IPS-18a (cell line): ENCODE measurements at regions not wholly inside any gene's neighbourhood (a gene's known extent, or its start where the extent isn't known, plus 50 kb on each side); places are given as distances from the start of the nearest gene placed in this dataset.

Source experiments
- H3K27ac ChIP-seq: one replicate; pipeline ENCODE4 v1.5.1; 2013; ENCODE audit warnings: low read length
- H3K27me3 ChIP-seq: one replicate; pipeline ENCODE4 v1.6.1; 2013; ENCODE audit warnings: mild to moderate bottlenecking, low read length; ENCODE audit not compliant: control insufficient read depth, insufficient read depth
- H3K36me3 ChIP-seq: one replicate; pipeline ENCODE4 v1.6.1; 2013; ENCODE audit warnings: low read depth, low read length; ENCODE audit not compliant: control insufficient read depth
- H3K4me1 ChIP-seq: one replicate; pipeline ENCODE4 v1.6.1; 2013; ENCODE audit warnings: low read depth, low read length; ENCODE audit not compliant: control insufficient read depth
- H3K4me3 ChIP-seq: one replicate; pipeline ENCODE4 v1.5.1; 2013; ENCODE audit warnings: low read length
- H3K9ac ChIP-seq: one replicate; pipeline ENCODE4 v1.6.1; 2013; ENCODE audit warnings: mild to moderate bottlenecking, low read length, moderate library complexity
- H3K9me3 ChIP-seq: one replicate; pipeline ENCODE4 v1.6.1; 2013; ENCODE audit warnings: low read depth, low read length; ENCODE audit not compliant: control insufficient read depth

GRCh38 chr17:53133876-53134275 lies 688.9 kb upstream of the KIF2B start:
- H3K36me3 ChIP-seq, result no peaks in the 10 kb centered on the region

DNA sequence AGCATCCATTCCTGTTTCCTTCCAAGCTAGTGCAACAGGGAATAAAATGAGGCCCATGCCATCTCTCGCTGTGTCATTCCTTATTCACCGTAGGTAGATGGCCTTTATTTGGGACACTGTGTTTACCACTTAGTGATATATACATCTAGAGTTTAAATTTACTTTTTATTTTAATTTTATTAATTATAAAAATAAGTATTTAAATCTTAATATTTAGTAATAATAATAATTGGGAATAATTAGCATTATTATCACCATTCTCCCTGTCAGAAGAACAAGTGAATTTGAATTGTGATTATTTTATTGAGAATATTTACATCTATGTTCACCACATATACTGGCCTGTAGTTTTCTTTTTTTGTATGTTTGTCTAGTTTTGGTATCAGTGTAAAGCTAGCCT lies 692.9 kb upstream of the KIF2B start:
- Histone ChIP-seq H3K9me3 (no peaks in the 10 kb centered on the region), H3K4me1 (no peaks in the 10 kb centered on the region), H3K36me3 (no peaks in the 10 kb centered on the region), H3K27me3 (no peaks in the 10 kb centered on the region), H3K4me3 (no peak overlapping the region), H3K9ac (no peak overlapping the region), H3K27ac (no peak overlapping the region)

More at GRCh38 chr17:53133876-53134275, 688.9 kb upstream of the KIF2B start:
- H3K9me3 ChIP-seq, result no peaks in the 10 kb centered on the region
- H3K4me3 ChIP-seq, result no peak overlapping the region
- no peak overlapping the region for H3K9ac ChIP-seq
- no peaks in the 10 kb centered on the region for H3K27me3 ChIP-seq
- no peak overlapping the region for H3K27ac ChIP-seq
- peaks cover 4% of the 10 kb centered on the region for H3K4me1 ChIP-seq

DNA sequence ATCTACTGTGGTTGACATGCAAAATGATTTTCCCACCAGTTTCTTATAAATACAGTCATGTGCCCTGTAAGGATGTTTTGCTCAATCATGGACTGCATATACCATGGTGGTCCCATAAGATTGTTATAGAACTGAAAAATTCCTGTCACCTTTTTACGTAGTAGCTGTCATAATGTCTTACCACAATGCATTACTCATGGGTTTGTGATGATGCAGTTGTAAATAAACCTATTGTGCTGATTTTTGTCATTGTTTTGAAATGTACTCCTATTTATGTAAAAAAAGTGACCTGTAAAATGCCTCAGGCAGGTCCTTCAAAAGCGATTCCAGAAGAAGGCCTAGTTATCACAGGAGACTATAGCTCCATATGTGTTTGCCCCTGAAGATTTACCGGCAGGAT lies 695.4 kb upstream of the KIF2B start:
- no peaks in the 10 kb centered on the region for H3K4me1 ChIP-seq
- H3K9ac ChIP-seq, result no peak overlapping the region
- no peaks in the 10 kb centered on the region for H3K36me3 ChIP-seq
- H3K27ac ChIP-seq, result no peak overlapping the region
- no peak overlapping the region for H3K4me3 ChIP-seq
- H3K27me3 ChIP-seq, result no peaks in the 10 kb centered on the region
- no peaks in the 10 kb centered on the region for H3K9me3 ChIP-seq

GRCh38 chr17:53122966-53123365 lies 699.8 kb upstream of the KIF2B start:
- H3K9me3 ChIP-seq, result no peaks in the 10 kb centered on the region
- H3K27ac ChIP-seq, result no peak overlapping the region
- no peaks in the 10 kb centered on the region for H3K4me1 ChIP-seq
- no peaks in the 10 kb centered on the region for H3K27me3 ChIP-seq
- no peaks in the 10 kb centered on the region for H3K36me3 ChIP-seq
- H3K4me3 ChIP-seq, result no peak overlapping the region
- no peak overlapping the region for H3K9ac ChIP-seq

DNA sequence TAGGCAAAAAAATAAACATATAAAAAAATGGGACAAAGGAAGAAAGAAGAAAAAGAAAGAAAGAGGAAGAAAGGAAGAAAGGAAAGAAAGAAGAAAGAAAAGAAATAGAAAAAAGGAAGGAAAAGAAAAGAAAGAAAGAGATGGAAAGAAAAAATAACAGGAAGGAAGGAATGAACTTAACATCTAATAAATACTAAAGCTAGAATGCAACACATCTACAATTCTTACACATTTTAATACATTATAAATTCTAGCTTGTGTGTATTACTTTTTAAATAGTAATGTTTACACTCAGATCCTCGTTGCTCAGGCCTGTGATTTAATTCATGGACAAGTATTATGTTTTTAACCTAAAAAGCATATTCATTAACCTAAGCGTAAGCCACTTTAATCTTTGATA lies 703.0 kb upstream of the KIF2B start:
- H3K9me3 ChIP-seq, result no peaks in the 10 kb centered on the region
- H3K27me3 ChIP-seq, result no peaks in the 10 kb centered on the region
- no peaks in the 10 kb centered on the region for H3K36me3 ChIP-seq
- H3K27ac ChIP-seq, result no peak overlapping the region
- no peak overlapping the region for H3K4me3 ChIP-seq
- H3K4me1 ChIP-seq, result no peaks in the 10 kb centered on the region
- H3K9ac ChIP-seq, result no peak overlapping the region

DNA sequence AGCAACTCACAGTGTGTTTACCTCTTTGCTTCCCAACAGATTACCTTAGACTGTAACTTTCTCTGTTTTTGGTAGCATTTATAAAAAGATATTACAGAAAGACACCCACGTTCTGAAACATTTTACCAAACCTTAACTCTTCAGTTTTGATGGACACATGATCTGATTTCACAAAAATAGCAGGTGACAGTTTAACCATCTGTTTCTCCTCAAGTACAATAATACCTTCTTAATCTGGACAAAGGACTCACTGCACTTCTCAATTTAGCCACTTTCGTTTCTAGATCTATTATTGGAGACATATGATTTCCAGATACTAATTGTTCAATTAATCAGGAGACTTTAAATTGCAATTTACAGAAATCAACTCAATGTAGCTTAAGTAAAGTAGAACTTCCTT lies 703.8 kb upstream of the KIF2B start:
- Histone ChIP-seq H3K27me3 (no peaks in the 10 kb centered on the region), H3K9ac (no peak overlapping the region), H3K9me3 (no peaks in the 10 kb centered on the region), H3K4me3 (no peak overlapping the region), H3K27ac (no peak overlapping the region), H3K4me1 (no peaks in the 10 kb centered on the region), H3K36me3 (no peaks in the 10 kb centered on the region)

DNA sequence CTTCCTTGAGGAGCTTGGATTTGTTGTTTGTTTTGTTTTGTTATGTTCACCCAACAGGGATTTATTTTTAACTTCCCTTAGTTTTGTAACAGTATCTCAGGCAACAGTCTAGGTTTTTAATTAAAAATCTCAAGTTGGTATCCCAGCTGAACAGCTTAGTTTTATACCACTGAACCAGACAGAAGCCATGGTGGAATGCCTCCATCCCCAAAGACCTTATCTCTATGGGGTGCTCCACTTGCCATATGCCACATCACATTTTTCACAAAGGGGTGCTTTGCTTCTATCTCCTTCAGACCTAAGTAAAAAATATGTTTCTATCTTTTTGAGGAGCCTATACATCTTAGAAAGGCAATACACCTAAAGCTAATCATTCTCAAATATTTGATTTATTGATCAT lies 715.8 kb upstream of the KIF2B start:
- Histone ChIP-seq H3K4me3 (no peak overlapping the region), H3K27ac (no peak overlapping the region), H3K9me3 (no peaks in the 10 kb centered on the region), H3K4me1 (no peaks in the 10 kb centered on the region), H3K36me3 (no peaks in the 10 kb centered on the region), H3K27me3 (no peaks in the 10 kb centered on the region), H3K9ac (no peak overlapping the region)

DNA sequence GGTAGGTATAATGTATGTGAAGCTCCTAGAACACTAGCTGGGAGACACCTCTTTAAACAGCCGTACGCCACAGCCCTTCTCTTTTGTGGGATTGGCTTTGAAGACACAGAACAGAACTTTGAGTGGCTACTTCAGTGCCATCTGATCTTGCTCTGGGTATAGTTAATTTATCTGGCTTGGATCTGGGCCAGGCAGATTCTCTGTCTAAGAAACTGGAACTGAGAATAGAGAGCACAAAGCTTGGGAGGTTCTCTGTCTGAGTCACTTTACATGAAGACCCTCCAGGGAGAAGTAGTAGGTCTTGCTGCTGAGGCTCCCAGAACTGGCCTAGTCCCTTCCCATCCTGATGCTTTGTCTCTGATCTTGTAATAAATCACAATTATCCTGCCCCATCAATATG lies 721.0 kb upstream of the KIF2B start:
- H3K9me3 ChIP-seq, result no peaks in the 10 kb centered on the region
- no peak overlapping the region for H3K4me3 ChIP-seq
- no peak overlapping the region for H3K27ac ChIP-seq
- H3K4me1 ChIP-seq, result no peaks in the 10 kb centered on the region
- H3K27me3 ChIP-seq, result no peaks in the 10 kb centered on the region
- no peak overlapping the region for H3K9ac ChIP-seq
- H3K36me3 ChIP-seq, result no peaks in the 10 kb centered on the region

GRCh38 chr17:53100126-53100525 lies 722.6 kb upstream of the KIF2B start:
- no peak overlapping the region for H3K9ac ChIP-seq
- no peaks in the 10 kb centered on the region for H3K36me3 ChIP-seq
- no peaks in the 10 kb centered on the region for H3K27me3 ChIP-seq
- no peak overlapping the region for H3K27ac ChIP-seq
- no peak overlapping the region for H3K4me3 ChIP-seq
- H3K9me3 ChIP-seq, result no peaks in the 10 kb centered on the region
- no peaks in the 10 kb centered on the region for H3K4me1 ChIP-seq

GRCh38 chr17:53093391-53093790 lies 729.3 kb upstream of the KIF2B start:
- H3K9me3 ChIP-seq, result no peaks in the 10 kb centered on the region
- H3K4me1 ChIP-seq, result no peaks in the 10 kb centered on the region
- H3K4me3 ChIP-seq, result no peak overlapping the region
- no peaks in the 10 kb centered on the region for H3K36me3 ChIP-seq
- no peaks in the 10 kb centered on the region for H3K27me3 ChIP-seq
- no peak overlapping the region for H3K9ac ChIP-seq
- no peak overlapping the region for H3K27ac ChIP-seq

- Histone ChIP-seq H3K27me3 (no peaks in the 10 kb centered on the region), H3K27ac (no peak overlapping the region), H3K36me3 (no peaks in the 10 kb centered on the region)
Measured at GRCh38 chr17:53092072-53092471, 730.7 kb upstream of the KIF2B start.

GRCh38 chr17:53090770-53091169 lies 732.0 kb upstream of the KIF2B start:
- Histone ChIP-seq H3K36me3 (no peaks in the 10 kb centered on the region), H3K9me3 (no peaks in the 10 kb centered on the region), H3K4me1 (no peaks in the 10 kb centered on the region), H3K4me3 (no peak overlapping the region), H3K27ac (no peak overlapping the region), H3K27me3 (no peaks in the 10 kb centered on the region), H3K9ac (no peak overlapping the region)

More at GRCh38 chr17:53092072-53092471, 730.7 kb upstream of the KIF2B start:
- Histone ChIP-seq H3K9ac (no peak overlapping the region), H3K4me3 (no peak overlapping the region), H3K9me3 (no peaks in the 10 kb centered on the region), H3K4me1 (no peaks in the 10 kb centered on the region)
